ENCODE measurements at regions not wholly inside any gene's neighbourhood (a gene's known extent, or its start where the extent isn't known, plus 50 kb on each side); places are given as distances from the start of the nearest gene placed in this dataset.

- TF ChIP-seq, protein P1, sequence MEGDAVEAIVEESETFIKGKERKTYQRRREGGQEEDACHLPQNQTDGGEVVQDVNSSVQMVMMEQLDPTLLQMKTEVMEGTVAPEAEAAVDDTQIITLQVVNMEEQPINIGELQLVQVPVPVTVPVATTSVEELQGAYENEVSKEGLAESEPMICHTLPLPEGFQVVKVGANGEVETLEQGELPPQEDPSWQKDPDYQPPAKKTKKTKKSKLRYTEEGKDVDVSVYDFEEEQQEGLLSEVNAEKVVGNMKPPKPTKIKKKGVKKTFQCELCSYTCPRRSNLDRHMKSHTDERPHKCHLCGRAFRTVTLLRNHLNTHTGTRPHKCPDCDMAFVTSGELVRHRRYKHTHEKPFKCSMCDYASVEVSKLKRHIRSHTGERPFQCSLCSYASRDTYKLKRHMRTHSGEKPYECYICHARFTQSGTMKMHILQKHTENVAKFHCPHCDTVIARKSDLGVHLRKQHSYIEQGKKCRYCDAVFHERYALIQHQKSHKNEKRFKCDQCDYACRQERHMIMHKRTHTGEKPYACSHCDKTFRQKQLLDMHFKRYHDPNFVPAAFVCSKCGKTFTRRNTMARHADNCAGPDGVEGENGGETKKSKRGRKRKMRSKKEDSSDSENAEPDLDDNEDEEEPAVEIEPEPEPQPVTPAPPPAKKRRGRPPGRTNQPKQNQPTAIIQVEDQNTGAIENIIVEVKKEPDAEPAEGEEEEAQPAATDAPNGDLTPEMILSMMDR (IDR thresholded peaks at IDR 0.05; ENCODE audit: unreplicated experiment): no peak
- no TSS peak for BruUV-seq (replicated peaks)
Observed at GRCh38 chr6:54491431-54491830, 183.2 kb downstream of the TINAG start.

DNA sequence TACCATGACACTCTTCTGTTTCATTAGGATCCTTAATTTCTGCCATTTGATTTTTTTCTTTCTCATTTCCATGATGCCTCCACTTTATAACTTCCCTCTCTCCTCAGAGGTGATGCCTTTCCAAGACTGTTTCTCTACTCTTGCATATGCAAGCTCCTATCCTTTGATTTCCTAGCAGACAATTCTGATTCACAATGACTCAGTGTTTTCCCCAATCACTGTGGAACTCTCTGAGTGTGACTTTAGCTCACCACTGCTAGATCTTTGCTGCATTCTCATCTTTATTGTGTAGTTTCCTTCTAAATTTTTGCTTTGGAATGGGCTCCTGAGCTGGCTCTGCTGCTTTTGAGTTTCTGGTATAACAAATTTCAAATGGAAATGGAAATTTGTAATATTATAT is 184.9 kb downstream of the TINAG start:
- H3K27me3 Mint-ChIP-seq (ENCODE audit: unreplicated experiment): no peaks in the 10 kb centered on the region
- no peak overlapping the region for H3K4me3 Mint-ChIP-seq (ENCODE audit: low read depth, unreplicated experiment)
- H3K27ac Mint-ChIP-seq (ENCODE audit: unreplicated experiment): peak overlapping the region; percentile 23
- no peaks in the 10 kb centered on the region for H3K36me3 Mint-ChIP-seq (ENCODE audit: insufficient read depth, unreplicated experiment)
- TF ChIP-seq, protein P1 (IDR thresholded peaks at IDR 0.05; ENCODE audit: unreplicated experiment): no peak
- intact Hi-C loops (cut with micrococcal nuclease; ENCODE audit: unreplicated experiment): no loop called here
- H3K4me1 Mint-ChIP-seq (ENCODE audit: low read depth, unreplicated experiment): peaks cover 29% of the 10 kb centered on the region
- no peak for DNase-seq
- CTCF ChIA-PET: interaction anchor here (0.7 to 1.3 kb wide), 2 partner anchors 10 to 88 kb away, joined by 3 to 5 read pairs; no protein-coding TSS in a partner anchor
- H3K9me3 Mint-ChIP-seq (ENCODE audit: low read depth, unreplicated experiment): peaks cover 3% of the 10 kb centered on the region
- no TSS peak for BruUV-seq (replicated peaks)

More at GRCh38 chr6:54491431-54491830, 183.2 kb downstream of the TINAG start:
- H3K4me1 Mint-ChIP-seq (ENCODE audit: low read depth, unreplicated experiment): peaks cover 29% of the 10 kb centered on the region
- no peak overlapping the region for H3K4me3 Mint-ChIP-seq (ENCODE audit: low read depth, unreplicated experiment)
- peak overlapping the region; percentile 78 for H3K27ac Mint-ChIP-seq (ENCODE audit: unreplicated experiment)
- H3K9me3 Mint-ChIP-seq (ENCODE audit: low read depth, unreplicated experiment): peaks cover 3% of the 10 kb centered on the region
- no peaks in the 10 kb centered on the region for H3K27me3 Mint-ChIP-seq (ENCODE audit: unreplicated experiment)
- intact Hi-C loops (cut with micrococcal nuclease; ENCODE audit: unreplicated experiment): no loop called here
- CTCF ChIA-PET: interaction anchor here (1.3 kb wide), 1 partner anchor 227 kb away, joined by 3 read pairs; no protein-coding TSS in a partner anchor
- no peaks in the 10 kb centered on the region for H3K36me3 Mint-ChIP-seq (ENCODE audit: insufficient read depth, unreplicated experiment)
- peak; percentile 36 for DNase-seq

DNA sequence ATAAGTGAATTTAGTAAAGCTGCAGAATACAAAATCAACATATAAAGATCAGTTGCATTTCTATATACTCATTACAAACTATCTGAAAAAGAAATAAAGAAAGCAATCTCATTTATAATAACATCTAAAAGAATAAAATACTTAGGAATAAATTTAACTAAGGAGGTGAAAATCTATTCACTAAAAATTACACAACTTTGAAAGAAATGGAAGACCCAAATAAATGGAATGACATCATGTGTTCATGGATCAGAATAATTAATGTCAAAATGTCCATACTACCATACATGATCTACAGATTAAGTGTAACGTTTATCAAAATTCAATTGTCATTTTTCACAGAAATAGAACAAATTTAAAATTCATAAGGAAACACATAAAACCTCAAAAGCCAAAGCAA is 194.9 kb downstream of the TINAG start:
- no peaks in the 10 kb centered on the region for H3K9me3 Mint-ChIP-seq (ENCODE audit: low read depth, unreplicated experiment)
- no TSS peak for BruUV-seq (replicated peaks)

DNA sequence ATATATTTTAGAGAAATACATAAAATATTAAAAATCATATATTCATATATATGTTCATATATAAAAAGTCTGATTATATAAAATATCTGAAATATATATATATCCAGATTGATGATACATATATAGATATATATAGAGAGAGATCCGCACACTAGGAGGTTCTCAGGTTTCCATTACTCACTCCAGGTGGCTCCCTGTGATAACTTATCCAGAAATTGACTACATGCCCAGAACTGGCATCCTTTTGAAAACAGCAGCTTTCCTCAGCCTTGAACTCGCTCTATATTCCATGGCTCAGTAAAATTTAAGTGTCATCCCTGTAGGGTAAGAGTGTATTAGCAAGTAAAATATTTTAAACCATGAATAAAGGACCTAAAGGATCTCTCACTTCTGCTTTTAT is 206.8 kb downstream of the TINAG start:
- no peak for DNase-seq
- Mint-ChIP-seq H3K27ac (ENCODE audit: unreplicated experiment) (no peak overlapping the region), H3K4me1 (ENCODE audit: low read depth, unreplicated experiment) (no peaks in the 10 kb centered on the region), H3K4me3 (ENCODE audit: low read depth, unreplicated experiment) (no peak overlapping the region), H3K36me3 (ENCODE audit: insufficient read depth, unreplicated experiment) (no peaks in the 10 kb centered on the region), H3K9me3 (ENCODE audit: low read depth, unreplicated experiment) (no peaks in the 10 kb centered on the region), H3K27me3 (ENCODE audit: unreplicated experiment) (no peaks in the 10 kb centered on the region)
- CTCF ChIA-PET: no interaction called here
- no TSS peak for BruUV-seq (replicated peaks)
- TF ChIP-seq, protein P1 (IDR thresholded peaks at IDR 0.05; ENCODE audit: unreplicated experiment): no peak
- intact Hi-C loops (cut with micrococcal nuclease; ENCODE audit: unreplicated experiment): loop anchor here (10.0 kb wide), 1 partner anchor 530 kb away; no protein-coding TSS in a partner anchor

More for the DNA sequence above, 194.9 kb downstream of the TINAG start:
- CTCF ChIA-PET: no interaction called here
- intact Hi-C loops (cut with micrococcal nuclease; ENCODE audit: unreplicated experiment): no loop called here
- H3K27me3 Mint-ChIP-seq (ENCODE audit: unreplicated experiment): no peaks in the 10 kb centered on the region
- TF ChIP-seq, protein P1 (IDR thresholded peaks at IDR 0.05; ENCODE audit: unreplicated experiment): no peak
- no peaks in the 10 kb centered on the region for H3K36me3 Mint-ChIP-seq (ENCODE audit: insufficient read depth, unreplicated experiment)
- no peaks in the 10 kb centered on the region for H3K4me1 Mint-ChIP-seq (ENCODE audit: low read depth, unreplicated experiment)
- no peak overlapping the region for H3K4me3 Mint-ChIP-seq (ENCODE audit: low read depth, unreplicated experiment)
- DNase-seq: no peak
- H3K27ac Mint-ChIP-seq (ENCODE audit: unreplicated experiment): no peak overlapping the region

All from Calu3 (cell line).